KBM-7 (cell line): ENCODE measurements at regions not wholly inside any gene's neighbourhood (a gene's known extent, or its start where the extent isn't known, plus 50 kb on each side); places are given as distances from the start of the nearest gene placed in this dataset.

Experiments used
- DNase-seq: peaks from one replicate; pipeline ENCODE4 v3.0.0-alpha.2; 2015
- in situ Hi-C: fragments of 300-500 bp; cut with MboI; formaldehyde crosslinking; loops from 2 replicates; pipeline ENCODE4 v1.14.3; 2020; ENCODE audit warnings: low sequenced_read_pairs, low pct_unique_long_range_greater_than_20kb, mixed read lengths

- in situ Hi-C loops = no loop called here
- DNase-seq = no peak
These were observed 188.4 kb upstream of the COL1A2 start for GRCh38 chr7:94206295-94206694.

GRCh38 chr7:94212160-94212559, 182.5 kb upstream of the COL1A2 start:
- DNase-seq = no peak
- in situ Hi-C loops = no loop called here

- DNase-seq = no peak
- in situ Hi-C loops = no loop called here
These were observed 177.7 kb upstream of the COL1A2 start for GRCh38 chr7:94216944-94217461.

- in situ Hi-C loops = no loop called here
- no peak for DNase-seq
These were observed 176.9 kb upstream of the COL1A2 start for GRCh38 chr7:94217766-94218165.

- in situ Hi-C loops = no loop called here
- DNase-seq = no peak
These were observed 172.2 kb upstream of the COL1A2 start for GRCh38 chr7:94222516-94222915.

GRCh38 chr7:94223375-94224084, 171.2 kb upstream of the COL1A2 start:
- DNase-seq = no peak
- in situ Hi-C loops = no loop called here

DNA sequence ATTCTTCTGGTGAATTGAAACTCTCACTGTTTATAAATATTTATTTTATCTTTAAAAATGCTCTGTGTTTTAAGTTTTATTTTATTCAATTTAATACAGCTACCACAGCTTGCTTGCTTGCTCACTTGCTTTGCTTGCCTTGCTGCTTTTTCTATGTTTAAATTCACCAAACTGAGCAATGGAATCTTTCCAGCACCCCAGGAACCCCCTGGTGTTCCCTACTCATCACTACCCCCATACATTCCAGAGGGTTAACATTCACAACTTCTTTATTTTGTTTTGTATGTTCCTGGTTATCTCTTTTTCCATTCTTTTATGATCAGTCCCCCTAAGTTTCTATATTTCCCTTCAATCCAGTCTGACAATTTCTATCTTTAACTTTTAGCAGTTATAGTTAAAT, 166.5 kb upstream of the COL1A2 start:
- in situ Hi-C loops = no loop called here
- DNase-seq = no peak

DNA sequence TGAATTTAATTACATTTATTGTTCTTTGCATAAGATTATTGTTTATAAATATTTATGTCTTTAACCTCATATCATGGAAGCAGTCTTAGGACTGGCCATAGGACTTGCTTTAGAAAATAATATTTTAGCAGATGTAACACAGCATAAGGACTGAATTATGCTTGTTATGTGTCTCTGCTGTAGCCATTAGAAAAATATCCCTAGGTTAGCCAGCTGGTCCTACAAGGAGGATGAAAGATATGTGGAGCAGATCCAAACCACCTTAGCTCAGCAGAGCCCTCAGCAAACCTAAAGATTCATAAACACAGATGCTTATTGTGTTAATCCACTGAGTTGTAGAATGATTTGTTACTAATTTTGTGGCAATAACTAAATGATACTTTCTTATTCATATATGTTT, 166.0 kb upstream of the COL1A2 start:
- DNase-seq = no peak
- in situ Hi-C loops = no loop called here

GRCh38 chr7:94231305-94231704, 163.4 kb upstream of the COL1A2 start:
- in situ Hi-C loops = no loop called here
- no peak for DNase-seq

- DNase-seq = no peak
- in situ Hi-C loops = no loop called here
These were observed 157.7 kb upstream of the COL1A2 start for GRCh38 chr7:94236960-94237359.

DNA sequence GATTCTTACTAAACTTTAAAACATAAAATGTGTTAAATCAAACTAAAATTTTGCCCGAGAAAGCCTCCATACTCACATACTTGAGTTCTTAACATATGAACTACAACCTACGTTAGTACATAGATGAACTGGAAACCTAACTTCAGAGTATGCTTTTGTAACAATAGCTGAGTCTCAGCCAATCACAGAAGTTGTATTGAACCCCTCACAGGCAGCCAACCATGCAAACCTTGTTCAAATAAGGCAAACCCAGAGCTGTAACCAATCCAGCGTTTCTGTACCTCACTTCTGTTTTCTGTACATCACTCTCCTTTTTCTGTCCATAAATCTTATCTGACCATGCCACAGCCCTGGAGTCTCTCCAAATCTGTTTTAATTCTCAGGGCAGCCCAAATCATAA, 157.3 kb upstream of the COL1A2 start:
- in situ Hi-C loops = no loop called here
- no peak for DNase-seq

DNA sequence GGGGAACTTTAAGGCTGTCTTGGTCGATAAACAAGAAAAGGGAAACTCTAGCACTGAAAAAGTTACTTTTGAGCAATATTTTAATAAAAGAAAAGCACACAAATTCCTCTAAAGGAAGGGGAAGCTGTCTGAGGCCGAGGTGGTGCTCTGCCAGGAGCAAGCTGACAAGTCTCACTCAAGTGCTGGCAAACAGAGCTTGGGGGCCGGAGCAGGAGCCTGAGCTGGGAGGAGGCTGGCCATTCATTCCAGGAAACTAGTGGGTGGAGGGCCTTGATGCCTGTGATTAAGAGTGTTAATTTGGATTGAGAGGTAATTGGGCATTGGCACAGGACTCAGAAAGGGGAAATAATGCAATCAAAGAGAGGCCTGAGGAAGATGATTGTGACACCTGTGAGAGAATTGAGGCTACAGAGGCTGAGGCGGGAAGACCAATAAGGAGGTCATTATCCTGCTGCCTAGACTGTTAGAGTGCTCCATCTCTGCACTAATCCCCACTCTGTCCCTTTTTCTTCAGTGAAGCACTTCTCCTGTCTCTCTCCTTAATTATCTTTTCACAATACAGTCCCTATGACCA, 154.9 kb upstream of the COL1A2 start:
- in situ Hi-C loops = no loop called here
- no peak for DNase-seq

DNA sequence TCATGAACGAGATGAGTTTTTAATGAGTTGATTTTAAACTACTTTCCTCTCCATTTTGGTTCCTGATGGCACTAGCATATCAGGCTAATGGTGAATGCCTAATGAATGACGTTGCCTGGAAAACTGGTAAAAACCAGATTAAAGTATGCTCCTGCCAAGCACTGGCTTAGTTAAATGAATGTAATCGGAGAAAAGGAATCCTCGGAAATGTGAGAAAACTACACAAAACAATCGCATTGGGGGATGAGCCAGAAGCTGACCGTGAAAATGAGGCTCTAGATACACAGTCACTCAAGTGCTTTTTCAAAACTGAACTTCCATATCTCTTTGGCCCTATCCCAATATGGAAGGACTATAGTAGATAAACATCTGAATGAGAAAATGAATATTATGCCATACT, 153.8 kb upstream of the COL1A2 start:
- in situ Hi-C loops = no loop called here

GRCh38 chr7:94241402-94241925, 153.2 kb upstream of the COL1A2 start:
- in situ Hi-C loops = no loop called here
- no peak for DNase-seq

More for the DNA sequence above, 153.8 kb upstream of the COL1A2 start:
- DNase-seq = no peak

GRCh38 chr7:94243066-94243711, 151.5 kb upstream of the COL1A2 start:
- in situ Hi-C loops = no loop called here

GRCh38 chr7:94244760-94245159, 149.9 kb upstream of the COL1A2 start:
- no peak for DNase-seq
- in situ Hi-C loops = no loop called here

More at GRCh38 chr7:94243066-94243711, 151.5 kb upstream of the COL1A2 start:
- DNase-seq = no peak

DNA sequence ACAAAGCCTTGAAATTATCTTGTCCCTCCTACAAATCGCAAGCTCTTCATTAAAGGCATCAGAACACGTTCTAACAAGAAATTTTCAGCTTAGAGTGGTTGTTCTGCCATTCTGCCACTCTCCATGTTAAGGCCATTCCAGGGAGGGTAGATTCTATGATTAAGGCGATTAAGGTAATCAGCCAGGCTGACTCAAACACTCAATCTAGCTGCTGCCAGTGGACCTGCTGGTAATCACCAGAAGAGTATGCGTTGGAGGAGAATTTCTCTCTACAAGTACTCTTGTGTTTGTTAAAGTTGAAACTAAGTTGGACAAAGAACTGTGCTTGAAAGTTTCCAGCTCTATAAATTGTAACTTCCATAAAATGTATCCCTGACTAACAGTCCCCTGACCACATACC, 149.2 kb upstream of the COL1A2 start:
- in situ Hi-C loops = no loop called here
- no peak for DNase-seq

GRCh38 chr7:94247970-94248369, 146.7 kb upstream of the COL1A2 start:
- DNase-seq = no peak
- in situ Hi-C loops = no loop called here

DNA sequence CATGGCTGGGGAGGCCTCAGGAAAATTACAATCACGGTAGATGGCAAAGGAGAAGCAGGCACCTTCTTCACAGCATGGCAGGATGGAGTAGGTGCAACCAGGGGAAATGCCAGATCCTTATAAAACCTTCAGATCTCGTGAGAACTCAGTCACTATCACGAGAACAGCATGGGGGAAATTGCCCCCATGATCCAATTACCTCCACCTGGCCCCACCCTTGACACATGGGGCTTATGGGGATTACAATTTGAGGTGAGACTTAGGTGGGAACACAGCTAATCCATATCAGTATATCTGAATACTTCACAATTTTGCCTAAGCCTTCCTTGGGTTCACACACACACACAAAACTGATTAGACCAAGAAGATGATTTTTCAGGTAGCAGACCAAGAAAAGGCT, 145.1 kb upstream of the COL1A2 start:
- no peak for DNase-seq
- in situ Hi-C loops = no loop called here

DNA sequence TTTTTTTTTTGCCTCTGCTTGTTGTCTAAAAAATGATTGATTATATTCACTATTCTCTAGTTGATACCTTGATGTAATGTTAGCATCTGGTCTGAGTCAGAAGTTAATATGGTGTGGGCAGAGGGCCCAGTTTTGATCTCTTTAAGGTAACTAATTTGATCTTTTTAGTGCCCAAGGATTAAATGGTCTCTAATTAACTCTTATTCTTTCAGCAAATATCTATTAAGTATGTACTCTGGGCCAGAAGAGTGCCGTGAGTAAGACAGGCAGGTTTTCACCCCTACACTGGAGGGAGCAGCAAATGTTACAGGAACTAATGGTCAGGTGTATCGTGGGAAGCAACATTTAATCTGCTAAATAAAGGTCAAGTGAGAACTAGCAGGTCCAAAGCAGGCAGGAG, 144.6 kb upstream of the COL1A2 start:
- in situ Hi-C loops = no loop called here
- no peak for DNase-seq
